ENCODE measurements at regions not wholly inside any gene's neighbourhood (a gene's known extent, or its start where the extent isn't known, plus 50 kb on each side); places are given as distances from the start of the nearest gene placed in this dataset.

DNA sequence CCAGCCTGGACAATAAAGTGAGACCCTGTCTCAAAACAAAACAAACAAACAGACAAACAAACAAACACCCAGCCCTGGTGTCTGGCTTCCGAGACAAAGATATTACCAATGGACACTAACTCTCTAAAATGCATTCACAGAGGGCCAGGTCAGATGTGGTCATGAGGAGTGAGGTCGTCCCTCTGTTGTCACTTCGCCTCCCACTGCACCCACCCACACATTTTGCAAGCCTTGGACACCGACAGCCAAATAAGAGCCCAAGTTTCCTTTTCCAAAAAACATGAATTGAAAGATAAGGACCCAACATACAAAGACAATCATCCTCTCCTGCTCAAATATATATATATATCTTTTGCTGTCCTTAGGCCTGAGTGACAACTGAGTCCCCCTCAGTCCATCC is 319.9 kb downstream of the TSN start:
- no peak for TF ChIP-seq EP300 (IDR thresholded peaks at IDR 0.05)
- no peak for TF ChIP-seq CTCF (IDR thresholded peaks at IDR 0.05)

Measured in ovary (tissue), 3 donors.